ENCODE measurements at regions not wholly inside any gene's neighbourhood (a gene's known extent, or its start where the extent isn't known, plus 50 kb on each side); places are given as distances from the start of the nearest gene placed in this dataset.

- TF ChIP-seq, protein P1, sequence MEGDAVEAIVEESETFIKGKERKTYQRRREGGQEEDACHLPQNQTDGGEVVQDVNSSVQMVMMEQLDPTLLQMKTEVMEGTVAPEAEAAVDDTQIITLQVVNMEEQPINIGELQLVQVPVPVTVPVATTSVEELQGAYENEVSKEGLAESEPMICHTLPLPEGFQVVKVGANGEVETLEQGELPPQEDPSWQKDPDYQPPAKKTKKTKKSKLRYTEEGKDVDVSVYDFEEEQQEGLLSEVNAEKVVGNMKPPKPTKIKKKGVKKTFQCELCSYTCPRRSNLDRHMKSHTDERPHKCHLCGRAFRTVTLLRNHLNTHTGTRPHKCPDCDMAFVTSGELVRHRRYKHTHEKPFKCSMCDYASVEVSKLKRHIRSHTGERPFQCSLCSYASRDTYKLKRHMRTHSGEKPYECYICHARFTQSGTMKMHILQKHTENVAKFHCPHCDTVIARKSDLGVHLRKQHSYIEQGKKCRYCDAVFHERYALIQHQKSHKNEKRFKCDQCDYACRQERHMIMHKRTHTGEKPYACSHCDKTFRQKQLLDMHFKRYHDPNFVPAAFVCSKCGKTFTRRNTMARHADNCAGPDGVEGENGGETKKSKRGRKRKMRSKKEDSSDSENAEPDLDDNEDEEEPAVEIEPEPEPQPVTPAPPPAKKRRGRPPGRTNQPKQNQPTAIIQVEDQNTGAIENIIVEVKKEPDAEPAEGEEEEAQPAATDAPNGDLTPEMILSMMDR (IDR thresholded peaks at IDR 0.05; ENCODE audit: insufficient read depth, low read length) = no peak
- TF ChIP-seq GABPA (IDR thresholded peaks at IDR 0.05; ENCODE audit: low read depth) = no peak
- no peak for TF ChIP-seq POLR2AphosphoS5 (IDR thresholded peaks at IDR 0.05; ENCODE audit: low read depth)
- TF ChIP-seq, protein P2, sequence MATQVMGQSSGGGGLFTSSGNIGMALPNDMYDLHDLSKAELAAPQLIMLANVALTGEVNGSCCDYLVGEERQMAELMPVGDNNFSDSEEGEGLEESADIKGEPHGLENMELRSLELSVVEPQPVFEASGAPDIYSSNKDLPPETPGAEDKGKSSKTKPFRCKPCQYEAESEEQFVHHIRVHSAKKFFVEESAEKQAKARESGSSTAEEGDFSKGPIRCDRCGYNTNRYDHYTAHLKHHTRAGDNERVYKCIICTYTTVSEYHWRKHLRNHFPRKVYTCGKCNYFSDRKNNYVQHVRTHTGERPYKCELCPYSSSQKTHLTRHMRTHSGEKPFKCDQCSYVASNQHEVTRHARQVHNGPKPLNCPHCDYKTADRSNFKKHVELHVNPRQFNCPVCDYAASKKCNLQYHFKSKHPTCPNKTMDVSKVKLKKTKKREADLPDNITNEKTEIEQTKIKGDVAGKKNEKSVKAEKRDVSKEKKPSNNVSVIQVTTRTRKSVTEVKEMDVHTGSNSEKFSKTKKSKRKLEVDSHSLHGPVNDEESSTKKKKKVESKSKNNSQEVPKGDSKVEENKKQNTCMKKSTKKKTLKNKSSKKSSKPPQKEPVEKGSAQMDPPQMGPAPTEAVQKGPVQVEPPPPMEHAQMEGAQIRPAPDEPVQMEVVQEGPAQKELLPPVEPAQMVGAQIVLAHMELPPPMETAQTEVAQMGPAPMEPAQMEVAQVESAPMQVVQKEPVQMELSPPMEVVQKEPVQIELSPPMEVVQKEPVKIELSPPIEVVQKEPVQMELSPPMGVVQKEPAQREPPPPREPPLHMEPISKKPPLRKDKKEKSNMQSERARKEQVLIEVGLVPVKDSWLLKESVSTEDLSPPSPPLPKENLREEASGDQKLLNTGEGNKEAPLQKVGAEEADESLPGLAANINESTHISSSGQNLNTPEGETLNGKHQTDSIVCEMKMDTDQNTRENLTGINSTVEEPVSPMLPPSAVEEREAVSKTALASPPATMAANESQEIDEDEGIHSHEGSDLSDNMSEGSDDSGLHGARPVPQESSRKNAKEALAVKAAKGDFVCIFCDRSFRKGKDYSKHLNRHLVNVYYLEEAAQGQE (IDR thresholded peaks at IDR 0.05; ENCODE audit: insufficient replicate concordance, low read depth) = no peak
- no peak for TF ChIP-seq SPI1 (IDR thresholded peaks at IDR 0.05; ENCODE audit: borderline replicate concordance, low read depth)
Measured at GRCh38 chr14:98731286-98731685, 540.7 kb downstream of the BCL11B start.
